ENCODE measurements at regions not wholly inside any gene's neighbourhood (a gene's known extent, or its start where the extent isn't known, plus 50 kb on each side); places are given as distances from the start of the nearest gene placed in this dataset.

- no peak overlapping the region for H2BK15ac ChIP-seq (ENCODE audit: low read depth, low read length)
- H3K36me3 ChIP-seq (ENCODE audit: control insufficient read depth, insufficient read depth, low read length), result no peaks in the 10 kb centered on the region
- in situ Hi-C loops (cut with MboI; ENCODE audit: low sequenced_read_pairs), result no loop called here
- H2BK120ac ChIP-seq (ENCODE audit: low read depth, low read length), result no peak overlapping the region
- ATAC-seq (ENCODE audit: low read depth) (no peak), DNase-seq (no peak)
- no peak overlapping the region for H2AFZ ChIP-seq (replicated peaks; ENCODE audit: low read length, poor library complexity)
- H4K20me1 ChIP-seq (ENCODE audit: insufficient read depth, low read length), result no peaks in the 10 kb centered on the region
- no peak overlapping the region for H3K4me2 ChIP-seq (ENCODE audit: low read depth, low read length)
- no peak overlapping the region for H3K4ac ChIP-seq (ENCODE audit: low read depth, low read length)
- H2BK20ac ChIP-seq (ENCODE audit: low read depth, low read length), result no peak overlapping the region
- BruUV-seq (replicated peaks), result no TSS peak
- no peak overlapping the region for H2BK5ac ChIP-seq (ENCODE audit: low read depth, low read length, poor library complexity, severe bottlenecking)
- no peak overlapping the region for H3K9ac ChIP-seq (ENCODE audit: low read depth, low read length)
- H3K9me3 ChIP-seq (ENCODE audit: control insufficient read depth, insufficient read depth, low read length), result no peaks in the 10 kb centered on the region
- no peak overlapping the region for H4K8ac ChIP-seq (ENCODE audit: low read depth in 2 of 2, low read length in 2 of 2)
- WGBS, 2 experiments (ENCODE audit: extremely low coverage in 2 of 2, insufficient read length in 1 of 2), result no CpG with 5 or more reads among the region's 3 CpGs
- no peak overlapping the region for H3K14ac ChIP-seq (replicated peaks; ENCODE audit: low read depth, low read length)
- H3K79me1 ChIP-seq (ENCODE audit: low read depth in 1 of 2, low read length in 2 of 2), result no peaks in the 10 kb centered on the region
- no peak overlapping the region for H3K56ac ChIP-seq (ENCODE audit: extremely low read depth, insufficient read depth, low read length)
- ChIA-PET POLR2A (ENCODE audit: unreplicated experiment) (no interaction called here), CTCF (no interaction called here)
- no peak overlapping the region for H2AK9ac ChIP-seq (replicated peaks; ENCODE audit: low read depth, low read length, poor library complexity)
- no peak overlapping the region for H4K91ac ChIP-seq (ENCODE audit: insufficient read depth, low read depth, low read length)
- no peak overlapping the region for H4K5ac ChIP-seq (ENCODE audit: low read depth, low read length)
- H3K4me1 ChIP-seq (ENCODE audit: control insufficient read depth, insufficient read depth, low read length), result no peaks in the 10 kb centered on the region
- no peaks in the 10 kb centered on the region for H3K9me1 ChIP-seq (ENCODE audit: insufficient read depth, low read length)
- H3K4me3 ChIP-seq (ENCODE audit: insufficient read depth, low read depth, low read length), result no peak overlapping the region
- peaks cover 11% of the 10 kb centered on the region; the same call in 1 of the 2 replicates for H3K27me3 ChIP-seq (ENCODE audit: control insufficient read depth, insufficient read depth, low read length)
- H3K23ac ChIP-seq (ENCODE audit: low read depth, low read length), result no peak overlapping the region
- TF ChIP-seq MAFK (IDR thresholded peaks at IDR 0.05; ENCODE audit: low read depth, low read length), result no peak
- TF ChIP-seq MXI1 (IDR thresholded peaks at IDR 0.05; ENCODE audit: borderline replicate concordance, low read depth, low read length), result no peak
- no peak for TF ChIP-seq CHD1 (IDR thresholded peaks at IDR 0.05; ENCODE audit: low read depth, low read length)
- no peak for TF ChIP-seq RAD21 (IDR thresholded peaks at IDR 0.05; ENCODE audit: low read length)
- no peak for TF ChIP-seq BHLHE40 (IDR thresholded peaks at IDR 0.05; ENCODE audit: low read depth, low read length)
- no peak overlapping the region for H3K27ac ChIP-seq (ENCODE audit: insufficient read depth, low read length)
- dilution Hi-C loops (cut with HindIII; ENCODE audit: low sequenced_read_pairs, unreplicated experiment), result no loop called here
- H3K18ac ChIP-seq (ENCODE audit: low read depth, low read length), result no peak overlapping the region
- intact Hi-C loops (cut with micrococcal nuclease), result no loop called here
- no peak overlapping the region for H2AK5ac ChIP-seq (ENCODE audit: low read depth, low read length)
Measured at GRCh38 chr1:64328193-64328592, 124.8 kb downstream of the UBE2U start.
